H1 (cell line): ENCODE measurements at regions not wholly inside any gene's neighbourhood (a gene's known extent, or its start where the extent isn't known, plus 50 kb on each side); places are given as distances from the start of the nearest gene placed in this dataset.

Experiments
- CTCF ChIA-PET: fragments of 300-600 bp; sonication (Branson Sonifier 250); formaldehyde crosslinking; loops from one replicate; lab custom pipeline; 2021; ENCODE audit not compliant: partially characterized antibody; lab: Charles Lee
- POLR2A ChIA-PET: fragments of 300-600 bp; sonication (Branson Sonifier 250); formaldehyde crosslinking; loops from one replicate; lab custom pipeline; 2021; ENCODE audit warnings: inconsistent platforms; ENCODE audit not compliant: partially characterized antibody; lab: Charles Lee
- DNase-seq, 2 experiments: peaks; one replicate each; pipeline versions ENCODE4 v3.0.0 to v3.0.0-alpha.2; 2010 to 2022; ENCODE audit warnings: low spot score in 2 of 2, low read depth in 1 of 2, mixed read lengths in 1 of 2
- FAIRE-seq: peaks from 2 replicates; lab custom pipeline; 2011; peaks lifted over from hg19 to GRCh38; lab: Jason Lieb, UNC
- H2AFZ ChIP-seq: 2 replicates; pipeline ENCODE4 v1.8.1; 2012; ENCODE audit warnings: low read length, inconsistent platforms
- H2AK5ac ChIP-seq: 2 replicates; pipeline ENCODE4 v1.6.1; 2013; ENCODE audit warnings: low read depth, low read length
- H2BK120ac ChIP-seq: replicated peaks from 2 replicates; pipeline ENCODE3; 2013; ENCODE audit warnings: low read depth, low read length, inconsistent platforms
- H2BK12ac ChIP-seq: 2 replicates; pipeline ENCODE4 v1.6.1; 2013; ENCODE audit warnings: low read depth, low read length
- H2BK15ac ChIP-seq: 2 replicates; pipeline ENCODE4 v1.6.1; 2013; ENCODE audit warnings: low read length
- H2BK20ac ChIP-seq: 2 replicates; pipeline ENCODE4 v1.6.1; 2013; ENCODE audit warnings: low read length
- H2BK5ac ChIP-seq: 2 replicates; pipeline ENCODE4 v1.6.1; 2013; ENCODE audit warnings: low read depth, low read length
- H3K14ac ChIP-seq: 2 replicates; pipeline ENCODE4 v1.6.1; 2013; ENCODE audit warnings: inconsistent platforms; ENCODE audit not compliant: insufficient read length
- H3K18ac ChIP-seq: 2 replicates; pipeline ENCODE4 v1.6.1; 2013; ENCODE audit warnings: low read length; ENCODE audit errors: extremely low read depth
- H3K23ac ChIP-seq: 2 replicates; pipeline ENCODE4 v1.6.1; 2013; ENCODE audit warnings: inconsistent platforms; ENCODE audit not compliant: insufficient read length
- H3K23me2 ChIP-seq: 2 replicates; pipeline ENCODE4 v1.6.1; 2013; ENCODE audit warnings: low read depth, low read length
- H3K27ac ChIP-seq: 2 replicates; pipeline ENCODE4 v1.6.1; 2011; ENCODE audit warnings: low read depth, low read length, inconsistent platforms
- H3K27me3 ChIP-seq, 4 experiments: replicated peaks in 1 of 4; 1 replicate in 1 of 4; 2 replicates in 3 of 4; pipeline versions ENCODE4 v1.6.1 to v1.8.1; 2011 to 2013; ENCODE audit warnings: low read length in 3 of 4, mild to moderate bottlenecking in 3 of 4, inconsistent platforms in 2 of 4, mixed read lengths in 2 of 4, moderate library complexity in 1 of 4; ENCODE audit not compliant: control insufficient read depth in 3 of 4, insufficient read depth in 3 of 4; ENCODE audit errors: extremely low read depth in 1 of 4
- H3K36me3 ChIP-seq, 4 experiments: 2 replicates each; pipeline versions ENCODE4 v1.6.1 to v1.8.1; 2011 to 2013; ENCODE audit warnings: mild to moderate bottlenecking in 4 of 4, low read length in 3 of 4, moderate library complexity in 2 of 4, control low read depth in 1 of 4, inconsistent platforms in 1 of 4; ENCODE audit not compliant: insufficient read depth in 4 of 4, control insufficient read depth in 2 of 4
- H3K4ac ChIP-seq: replicated peaks from 2 replicates; pipeline ENCODE3; 2013; ENCODE audit warnings: low read length, low read depth, mixed read lengths, inconsistent platforms; ENCODE audit not compliant: insufficient read length
- H3K4me1 ChIP-seq, 4 experiments: replicated peaks in 1 of 4; 1 replicate in 1 of 4; 2 replicates in 3 of 4; pipeline versions ENCODE4 v1.6.1 to v1.8.1; 2011 to 2013; ENCODE audit warnings: low read length in 3 of 4, inconsistent platforms in 2 of 4, mixed read lengths in 1 of 4; ENCODE audit not compliant: insufficient read depth in 4 of 4, control insufficient read depth in 3 of 4
- H3K4me2 ChIP-seq, 2 experiments: 2 replicates each; pipeline versions ENCODE4 v1.6.1 to v1.8.1; 2011 to 2013; ENCODE audit warnings: low read depth in 2 of 2, low read length in 2 of 2, control low read depth in 1 of 2, inconsistent platforms in 1 of 2, mild to moderate bottlenecking in 1 of 2; ENCODE audit not compliant: insufficient read depth in 1 of 2
- H3K4me3 ChIP-seq, 4 experiments: fragments of 200-600, 300-600 bp in 1 of 4; sonication (generic), shearing (Covaris generic), sonication (Bioruptor Twin) in 1 of 4; 2 replicates each; pipeline versions ENCODE4 v1.5.1 to v1.8.1; 2011 to 2016; ENCODE audit warnings: low read length in 4 of 4, low read depth in 3 of 4, control low read depth in 2 of 4, inconsistent platforms in 2 of 4, mild to moderate bottlenecking in 2 of 4, mixed read lengths in 1 of 4, moderate library complexity in 1 of 4; ENCODE audit not compliant: insufficient read depth in 2 of 4; ENCODE audit errors: extremely low read depth in 1 of 4
- H3K56ac ChIP-seq: replicated peaks from 2 replicates; pipeline ENCODE3; 2013; ENCODE audit warnings: low read depth, mild to moderate bottlenecking, mixed read lengths, low read length, inconsistent platforms; ENCODE audit not compliant: insufficient read length
- H3K79me1 ChIP-seq: 2 replicates; pipeline ENCODE4 v1.6.1; 2013; ENCODE audit warnings: low read depth, low read length, control low read depth
- H3K79me2 ChIP-seq, 2 experiments: 2 replicates each; pipeline versions ENCODE4 v1.6.1 to v1.8.1; 2012 to 2013; ENCODE audit warnings: low read length in 2 of 2, mild to moderate bottlenecking in 2 of 2, inconsistent platforms in 1 of 2; ENCODE audit not compliant: insufficient read depth in 2 of 2, control insufficient read depth in 1 of 2
- H3K9ac ChIP-seq, 4 experiments: replicated peaks in 1 of 4; 1 replicate in 1 of 4; 2 replicates in 3 of 4; pipeline versions ENCODE4 v1.6.1 to v1.8.1; 2011 to 2013; ENCODE audit warnings: low read depth in 3 of 4, low read length in 3 of 4, control low read depth in 2 of 4, mild to moderate bottlenecking in 2 of 4, moderate library complexity in 2 of 4, inconsistent platforms in 1 of 4; ENCODE audit errors: extremely low read depth in 1 of 4
- H3K9me3 ChIP-seq, 2 experiments: 2 replicates each; pipeline versions ENCODE4 v1.6.1 to v1.8.1; 2012 to 2013; ENCODE audit warnings: mild to moderate bottlenecking in 2 of 2, moderate library complexity in 2 of 2, control low read depth in 1 of 2, inconsistent platforms in 1 of 2, low read depth in 1 of 2, low read length in 1 of 2, mixed read lengths in 1 of 2; ENCODE audit not compliant: insufficient read depth in 2 of 2
- H4K20me1 ChIP-seq, 2 experiments: replicated peaks in 1 of 2; 2 replicates each; pipeline versions ENCODE3 to v1.8.1; 2011 to 2013; ENCODE audit warnings: inconsistent platforms in 2 of 2, low read length in 2 of 2, mild to moderate bottlenecking in 1 of 2; ENCODE audit not compliant: insufficient read depth in 2 of 2, control insufficient read depth in 1 of 2
- H4K5ac ChIP-seq: 2 replicates; pipeline ENCODE4 v1.6.1; 2013; ENCODE audit warnings: low read length, low read depth, mixed read lengths, inconsistent platforms; ENCODE audit not compliant: insufficient read length
- H4K8ac ChIP-seq: 2 replicates; pipeline ENCODE4 v1.8.0; 2013; ENCODE audit warnings: mild to moderate bottlenecking, moderate library complexity, low read length, inconsistent platforms; ENCODE audit not compliant: insufficient read depth; ENCODE audit errors: extremely low read depth
- H4K91ac ChIP-seq: replicated peaks from 2 replicates; pipeline ENCODE3; 2013; ENCODE audit warnings: low read length, mixed read lengths, inconsistent platforms; ENCODE audit not compliant: insufficient read length
- CBX5 ChIP-seq: fragments of 300-800, 300-1000 bp; sonication (generic); IDR thresholded peaks from 2 replicates; pipeline ENCODE4 v1.7.1; 2016; ENCODE audit warnings: antibody characterized with exemption, low read length, low read depth
- CEBPB ChIP-seq: IDR thresholded peaks from 2 replicates; pipeline ENCODE4 v1.6.1; 2012; ENCODE audit warnings: low read depth, low read length
- CTCF ChIP-seq, 3 experiments: IDR thresholded peaks; 1 replicate in 2 of 3; 2 replicates in 1 of 3; pipeline versions ENCODE4 v1.5.1 to v1.6.1; 2011; ENCODE audit warnings: low read length in 3 of 3, mild to moderate bottlenecking in 3 of 3, inconsistent platforms in 2 of 3, low read depth in 1 of 3, moderate library complexity in 1 of 3; ENCODE audit not compliant: insufficient read depth in 1 of 3; ENCODE audit errors: control extremely low read depth in 1 of 3
- KDM1A ChIP-seq: fragments of 200-600, 300-600 bp; sonication (generic); IDR thresholded peaks from 2 replicates; pipeline ENCODE4 v1.7.1; 2016; ENCODE audit warnings: mild to moderate bottlenecking, low read length, borderline replicate concordance
- KDM5A ChIP-seq: fragments of 200-600 bp; IDR thresholded peaks from 2 replicates; pipeline ENCODE4 v1.7.1; 2012; ENCODE audit warnings: mild to moderate bottlenecking, low read length, inconsistent platforms, mixed read lengths
- POLR2AphosphoS5 ChIP-seq: IDR thresholded peaks from 2 replicates; pipeline ENCODE4 v1.6.1; 2011; ENCODE audit warnings: low read depth, low read length
- RXRA ChIP-seq: IDR thresholded peaks from 2 replicates; pipeline ENCODE4 v1.6.1; 2011; ENCODE audit warnings: low read depth, mild to moderate bottlenecking, low read length, moderate library complexity; ENCODE audit not compliant: insufficient read depth
- SUZ12 ChIP-seq: fragments of 200-600 bp; sonication (generic); IDR thresholded peaks from 2 replicates; pipeline ENCODE4 v1.6.1; 2012; ENCODE audit warnings: mild to moderate bottlenecking, inconsistent platforms, low read length, moderate library complexity, mixed read lengths
- WGBS, 2 experiments: shearing (Covaris generic) in 1 of 2; methylation state at CpG; one replicate each; pipeline versions ENCODE4 v1.1.6 to v1.1.7; 2013 to 2015; ENCODE audit warnings: low lambda C conversion rate in 2 of 2, mixed read lengths in 2 of 2, inconsistent platforms in 1 of 2, low coverage in 1 of 2, missing lambda C conversion rate in 1 of 2; ENCODE audit not compliant: insufficient replicate concordance in 2 of 2, insufficient coverage in 1 of 2, insufficient read length in 1 of 2; ENCODE audit errors: extremely low coverage in 1 of 2, missing lambda C conversion rate in 1 of 2; 5-methylcytosine and 5-hydroxymethylcytosine counted together

- H4K91ac ChIP-seq: no peak overlapping the region
- H3K36me3 ChIP-seq: no peaks in the 10 kb centered on the region
- no peak overlapping the region for H3K18ac ChIP-seq
- no peak overlapping the region for H3K23ac ChIP-seq
- H2AFZ ChIP-seq: no peak overlapping the region
- H3K9ac ChIP-seq: no peak overlapping the region
- no peak overlapping the region for H4K8ac ChIP-seq
- FAIRE-seq: no peak
- no peak overlapping the region for H2BK20ac ChIP-seq
- H3K4me3 ChIP-seq: no peak overlapping the region
- H2BK120ac ChIP-seq: no peak overlapping the region
- POLR2A ChIA-PET: no interaction called here
- H3K4ac ChIP-seq: no peak overlapping the region
- H3K56ac ChIP-seq: no peak overlapping the region
- WGBS, 2 experiments: 95% methylated on average over 1 of the region's 1 CpG; no CpG with 5 or more reads in 1 of the 2 experiments
- CTCF ChIA-PET: no interaction called here
- H3K4me1 ChIP-seq: no peaks in the 10 kb centered on the region
- no peak overlapping the region for H2BK5ac ChIP-seq
- no peak overlapping the region for H3K27ac ChIP-seq
- H2AK5ac ChIP-seq: no peak overlapping the region
- H2BK15ac ChIP-seq: no peak overlapping the region
- H4K20me1 ChIP-seq: no peaks in the 10 kb centered on the region
- no peak overlapping the region for H4K5ac ChIP-seq
- H3K79me1 ChIP-seq: no peaks in the 10 kb centered on the region
- TF ChIP-seq CBX5 (no peak), SUZ12 (no peak), CTCF (IDR thresholded peaks at IDR 0.05; ENCODE audit: control extremely low read depth in 1 of 3, insufficient read depth in 1 of 3, low read depth in 1 of 3, low read length in 3 of 3) (no peak), POLR2AphosphoS5 (no peak), CEBPB (no peak), RXRA (no peak), KDM5A (no peak), KDM1A (no peak)
- DNase-seq: no peak
- H3K9me3 ChIP-seq: 0 out of 4 replicates have a peak, but pooled peaks cover 0 to 4% of the 10 kb centered on the region in 2 experiments
- H3K4me2 ChIP-seq: no peak overlapping the region
- H3K79me2 ChIP-seq: no peaks in the 10 kb centered on the region
- no peaks in the 10 kb centered on the region for H3K23me2 ChIP-seq
- no peak overlapping the region for H2BK12ac ChIP-seq
- H3K27me3 ChIP-seq: no peaks in the 10 kb centered on the region; a peak in 1 of 7 replicates
- H3K14ac ChIP-seq: no peak overlapping the region
These were observed 1143.6 kb upstream of the GYPC start for GRCh38 chr2:125512313-125512712.
